ENCODE measurements at regions not wholly inside any gene's neighbourhood (a gene's known extent, or its start where the extent isn't known, plus 50 kb on each side); places are given as distances from the start of the nearest gene placed in this dataset.

DNA sequence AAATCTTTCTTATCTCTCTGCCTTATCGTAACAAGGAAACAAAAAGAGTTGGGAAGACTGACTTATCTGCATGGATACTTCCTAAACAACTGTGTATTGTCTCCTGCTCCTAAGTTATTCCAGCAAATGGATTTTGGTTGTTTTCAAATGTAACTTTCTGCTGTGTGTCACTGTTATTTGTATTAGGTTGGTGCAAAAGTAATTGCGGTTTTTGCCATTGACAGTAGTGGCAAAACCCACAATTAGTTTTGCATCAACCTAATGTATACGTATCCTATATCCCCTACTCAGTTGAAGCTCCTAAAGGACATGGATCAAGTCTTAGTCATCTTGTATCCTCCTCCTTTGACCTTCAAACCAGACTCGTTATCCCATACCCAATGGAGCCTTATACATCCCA is 263.4 kb upstream of the GPR101 start:
- H3K4me3 ChIP-seq (ENCODE audit: control insufficient read depth, low read depth, low read length): no peak overlapping the region
- DNase-seq (ENCODE audit: low read depth): no peak
- no peak for TF ChIP-seq CTCF (IDR thresholded peaks at IDR 0.05; ENCODE audit: control insufficient read depth, insufficient read depth, low read depth, low read length, missing control alignments)

DNA sequence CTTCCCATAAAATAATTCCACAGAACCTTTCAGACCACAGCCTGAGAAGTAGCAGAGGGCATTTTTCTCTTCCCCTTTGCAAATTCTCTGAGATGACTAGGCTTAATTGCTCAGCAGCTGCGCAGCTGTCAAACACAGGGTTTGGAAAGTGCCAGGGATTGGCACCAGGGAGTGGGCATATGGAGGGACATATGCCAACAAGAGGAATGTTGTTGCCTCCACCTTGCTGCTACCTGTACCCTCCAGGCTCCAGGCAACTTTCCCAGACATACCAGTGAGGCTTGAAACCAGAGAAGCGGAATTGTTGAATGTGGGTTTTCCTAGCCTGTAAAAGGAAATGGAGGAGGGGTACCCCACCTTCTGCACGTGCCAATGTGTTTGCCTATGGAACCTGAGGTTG is 256.2 kb upstream of the GPR101 start:
- no peak for DNase-seq (ENCODE audit: low read depth)
- TF ChIP-seq CTCF (IDR thresholded peaks at IDR 0.05; ENCODE audit: control insufficient read depth, insufficient read depth, low read depth, low read length, missing control alignments): no peak
- no peak overlapping the region for H3K4me3 ChIP-seq (ENCODE audit: control insufficient read depth, low read depth, low read length)

DNA sequence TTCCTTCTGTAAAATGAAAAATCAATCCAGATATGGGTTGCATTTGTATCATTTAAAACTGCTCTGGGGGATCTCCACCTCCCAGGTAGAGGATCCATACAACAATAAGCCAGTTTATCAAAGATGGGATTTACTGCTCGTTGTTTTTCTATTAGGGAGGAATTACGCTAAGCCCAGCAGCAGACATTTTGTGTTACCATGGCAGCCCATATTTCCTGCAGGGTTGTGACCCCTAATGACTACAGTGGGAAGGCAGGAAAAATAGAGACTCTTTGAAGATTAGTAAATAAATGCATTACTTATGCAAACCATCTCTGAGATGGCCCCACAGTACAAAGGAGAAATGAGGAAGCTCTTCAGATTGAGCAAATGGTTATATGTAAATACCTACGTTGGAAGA is 253.4 kb upstream of the GPR101 start:
- no peak overlapping the region for H3K4me3 ChIP-seq (ENCODE audit: control insufficient read depth, low read depth, low read length)
- no peak for DNase-seq (ENCODE audit: low read depth)
- no peak for TF ChIP-seq CTCF (IDR thresholded peaks at IDR 0.05; ENCODE audit: control insufficient read depth, insufficient read depth, low read depth, low read length, missing control alignments)

GRCh38 chrX:137286423-137286822 is 252.6 kb upstream of the GPR101 start:
- TF ChIP-seq CTCF (IDR thresholded peaks at IDR 0.05; ENCODE audit: control insufficient read depth, insufficient read depth, low read depth, low read length, missing control alignments): no peak
- no peak overlapping the region for H3K4me3 ChIP-seq (ENCODE audit: control insufficient read depth, low read depth, low read length)
- no peak for DNase-seq (ENCODE audit: low read depth)

- no peak for DNase-seq (ENCODE audit: low read depth)
- TF ChIP-seq CTCF (IDR thresholded peaks at IDR 0.05; ENCODE audit: control insufficient read depth, insufficient read depth, low read depth, low read length, missing control alignments): no peak
- no peak overlapping the region for H3K4me3 ChIP-seq (ENCODE audit: control insufficient read depth, low read depth, low read length)
Observed at GRCh38 chrX:137278825-137279224, 245.0 kb upstream of the GPR101 start.

DNA sequence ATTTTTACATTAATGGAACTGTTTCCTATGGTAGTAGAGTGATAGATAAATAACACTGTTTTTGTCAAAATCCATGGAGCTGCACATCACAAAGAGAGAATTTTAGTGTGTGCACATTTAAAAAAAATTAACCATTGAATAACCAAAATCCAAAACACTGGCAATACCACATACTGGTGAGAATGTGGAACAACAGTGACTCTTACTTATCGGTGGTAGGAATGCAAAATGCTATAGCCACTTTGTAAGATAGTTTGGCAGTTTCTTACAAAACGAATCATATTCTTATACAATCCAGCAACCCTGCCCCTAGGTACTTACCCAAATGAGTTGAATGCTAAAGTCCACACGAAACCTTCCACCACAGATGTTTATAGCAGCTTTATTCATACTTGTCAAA is 229.6 kb upstream of the GPR101 start:
- DNase-seq (ENCODE audit: low read depth): no peak
- no peak for TF ChIP-seq CTCF (IDR thresholded peaks at IDR 0.05; ENCODE audit: control insufficient read depth, insufficient read depth, low read depth, low read length, missing control alignments)
- H3K4me3 ChIP-seq (ENCODE audit: control insufficient read depth, low read depth, low read length): no peak overlapping the region

- no peak for DNase-seq (ENCODE audit: low read depth)
- TF ChIP-seq CTCF (IDR thresholded peaks at IDR 0.05; ENCODE audit: control insufficient read depth, insufficient read depth, low read depth, low read length, missing control alignments): no peak
- no peak overlapping the region for H3K4me3 ChIP-seq (ENCODE audit: control insufficient read depth, low read depth, low read length)
Observed at GRCh38 chrX:137245183-137245582, 211.4 kb upstream of the GPR101 start.
